Brain microvascular endothelial cell (primary cell): ENCODE measurements at regions not wholly inside any gene's neighbourhood (a gene's known extent, or its start where the extent isn't known, plus 50 kb on each side); places are given as distances from the start of the nearest gene placed in this dataset.

Source experiments
- DNase-seq: peaks from one replicate; pipeline ENCODE4 v3.0.0-alpha.2; 2020
- H3K27ac ChIP-seq: fragments of 250-450 bp; sonication (Bioruptor Pico); 2 replicates; pipeline ENCODE4 v1.5.1; 2020; ENCODE audit warnings: mild to moderate bottlenecking, moderate library complexity
- H3K27me3 ChIP-seq: fragments of 250-450 bp; sonication (Bioruptor Pico); replicated peaks from 2 replicates; pipeline ENCODE4 v1.5.1; 2020; ENCODE audit warnings: mild to moderate bottlenecking
- H3K36me3 ChIP-seq: fragments of 250-450 bp; sonication (Bioruptor Pico); replicated peaks from 2 replicates; pipeline ENCODE4 v1.5.1; 2020; ENCODE audit warnings: mild to moderate bottlenecking
- H3K4me3 ChIP-seq: 2 replicates; pipeline ENCODE4 v1.5.1; 2011; ENCODE audit warnings: low read depth, mild to moderate bottlenecking, control low read depth, low read length, moderate library complexity
- CTCF ChIP-seq: IDR thresholded peaks from 2 replicates; pipeline ENCODE4 v1.5.1; 2011; ENCODE audit warnings: low read depth, mild to moderate bottlenecking, moderate library complexity, low read length, control low read depth, inconsistent platforms; ENCODE audit errors: missing control alignments
- in situ Hi-C: cut with HindIII; loops from 2 replicates; pipeline ENCODE4 v1.10.0; 2017; ENCODE audit warnings: low sequenced_read_pairs, low pct_ligation_motif_present

GRCh38 chr14:73784181-73784987 lies 67.2 kb upstream of the PTGR2 start:
- Histone ChIP-seq H3K36me3 (no peaks in the 10 kb centered on the region), H3K27me3 (no peaks in the 10 kb centered on the region), H3K27ac (peak overlapping the region; percentile 96), H3K4me3 (no peak overlapping the region)
- no peak for DNase-seq
- no peak for TF ChIP-seq CTCF
- in situ Hi-C loops: no loop called here

- in situ Hi-C loops: no loop called here
- no peaks in the 10 kb centered on the region for H3K27me3 ChIP-seq
- no peak overlapping the region for H3K4me3 ChIP-seq
- H3K27ac ChIP-seq: no peak overlapping the region
- no peak for TF ChIP-seq CTCF
- H3K36me3 ChIP-seq: no peaks in the 10 kb centered on the region
- no peak for DNase-seq
These were observed 68.4 kb upstream of the PTGR2 start for GRCh38 chr14:73783107-73783727.

- TF ChIP-seq CTCF: no peak
- in situ Hi-C loops: no loop called here
- H3K27me3 ChIP-seq: no peaks in the 10 kb centered on the region
- no peaks in the 10 kb centered on the region for H3K36me3 ChIP-seq
- DNase-seq: no peak
- no peak overlapping the region for H3K4me3 ChIP-seq
- H3K27ac ChIP-seq: no peak overlapping the region
These were observed 68.4 kb upstream of the PNMA1 start for GRCh38 chr14:73782623-73783022.

- Histone ChIP-seq H3K4me3 (no peak overlapping the region), H3K27ac (no peak overlapping the region), H3K36me3 (no peaks in the 10 kb centered on the region), H3K27me3 (no peaks in the 10 kb centered on the region)
- DNase-seq: no peak
- in situ Hi-C loops: no loop called here
- no peak for TF ChIP-seq CTCF
These were observed 66.7 kb upstream of the PNMA1 start for GRCh38 chr14:73780896-73781295.

GRCh38 chr14:73780391-73780790 lies 66.2 kb upstream of the PNMA1 start:
- TF ChIP-seq CTCF: no peak
- DNase-seq: no peak
- no peak overlapping the region for H3K27ac ChIP-seq
- no peaks in the 10 kb centered on the region for H3K27me3 ChIP-seq
- no peaks in the 10 kb centered on the region for H3K36me3 ChIP-seq
- H3K4me3 ChIP-seq: no peak overlapping the region
- in situ Hi-C loops: no loop called here
